GM10266 (cell line): ENCODE measurements at regions not wholly inside any gene's neighbourhood (a gene's known extent, or its start where the extent isn't known, plus 50 kb on each side); places are given as distances from the start of the nearest gene placed in this dataset.

Source experiments
- DNase-seq: peaks from one replicate; pipeline ENCODE4 v3.0.0; 2012; ENCODE audit errors: extremely low spot score
- CTCF ChIP-seq: IDR thresholded peaks from 2 replicates; pipeline ENCODE4 v1.5.1; 2012; ENCODE audit warnings: mild to moderate bottlenecking, low read depth; ENCODE audit not compliant: control insufficient read depth, insufficient read depth; ENCODE audit errors: missing control alignments

GRCh38 chr17:31757097-31757496 lies 101.9 kb downstream of the COPRS start:
- DNase-seq: no peak
- TF ChIP-seq CTCF: no peak

- no peak for TF ChIP-seq CTCF
- DNase-seq: no peak
These were observed 104.7 kb downstream of the COPRS start for GRCh38 chr17:31754239-31754945.

- no peak for TF ChIP-seq CTCF
- no peak for DNase-seq
These were observed 106.0 kb downstream of the COPRS start for GRCh38 chr17:31753011-31753410.

- no peak for DNase-seq
- TF ChIP-seq CTCF: no peak
These were observed 106.5 kb downstream of the COPRS start for GRCh38 chr17:31752584-31752983.

- no peak for TF ChIP-seq CTCF
- DNase-seq: no peak
These were observed 108.5 kb downstream of the COPRS start for GRCh38 chr17:31750578-31750977.

GRCh38 chr17:31748881-31749280 lies 110.2 kb downstream of the COPRS start:
- no peak for DNase-seq
- TF ChIP-seq CTCF: no peak

- no peak for DNase-seq
- no peak for TF ChIP-seq CTCF
These were observed 112.1 kb downstream of the COPRS start for GRCh38 chr17:31746884-31747495.
